ENCODE measurements at regions not wholly inside any gene's neighbourhood (a gene's known extent, or its start where the extent isn't known, plus 50 kb on each side); places are given as distances from the start of the nearest gene placed in this dataset.

GRCh38 chr5:57042524-57042931 lies 90.6 kb upstream of the MIER3 start:
- no peaks in the 10 kb centered on the region for H3K9me3 ChIP-seq (ENCODE audit: control insufficient read depth in 2 of 2, insufficient read depth in 1 of 2, low read depth in 1 of 2, low read length in 1 of 2)
- H3K27ac ChIP-seq (ENCODE audit: low read depth in 1 of 3, low read length in 2 of 3) = no peak overlapping the region
- no peak for DNase-seq
- no peaks in the 10 kb centered on the region for H3K27me3 ChIP-seq (ENCODE audit: control insufficient read depth in 3 of 3, insufficient read depth in 3 of 3, low read length in 3 of 3)
- H3K36me3 ChIP-seq (ENCODE audit: control insufficient read depth in 3 of 3, insufficient read depth in 2 of 3, low read depth in 1 of 3, low read length in 3 of 3) = no peaks in the 10 kb centered on the region
- FAIRE-seq = no peak
- H3K4me1 ChIP-seq (ENCODE audit: control insufficient read depth in 3 of 3, insufficient read depth in 2 of 3, low read depth in 1 of 3, low read length in 2 of 3) = no peaks in the 10 kb centered on the region
- 79 to 91% (median 82%) methylated on average over 3 of the region's 3 CpGs for WGBS, 3 donors
- H3K4me3 ChIP-seq (ENCODE audit: low read depth in 1 of 3, low read length in 3 of 3) = no peak overlapping the region

GRCh38 chr5:57054135-57054534 lies 102.2 kb upstream of the MIER3 start:
- FAIRE-seq = peak; percentile 10
- peaks cover 0 to 23% (median 7%) of the 10 kb centered on the region in 3 donors for H3K4me1 ChIP-seq (ENCODE audit: control insufficient read depth in 3 of 3, insufficient read depth in 2 of 3, low read depth in 1 of 3, low read length in 2 of 3)
- peaks cover 0 to 3% of the 10 kb centered on the region in 2 donors for H3K9me3 ChIP-seq (ENCODE audit: control insufficient read depth in 2 of 2, insufficient read depth in 1 of 2, low read depth in 1 of 2, low read length in 1 of 2)
- H3K27ac ChIP-seq (ENCODE audit: low read depth in 1 of 3, low read length in 2 of 3) = peak overlapping the region; percentile 59 to 74 (median 74)
- H3K36me3 ChIP-seq (ENCODE audit: control insufficient read depth in 3 of 3, insufficient read depth in 2 of 3, low read depth in 1 of 3, low read length in 3 of 3) = no peaks in the 10 kb centered on the region
- no peak overlapping the region for H3K4me3 ChIP-seq (ENCODE audit: low read depth in 1 of 3, low read length in 3 of 3)
- DNase-seq = peak in 1 of 2 donors; percentile 39
- no peaks in the 10 kb centered on the region for H3K27me3 ChIP-seq (ENCODE audit: control insufficient read depth in 3 of 3, insufficient read depth in 3 of 3, low read length in 3 of 3)

GRCh38 chr5:57054671-57055070 lies 102.7 kb upstream of the MIER3 start:
- no peaks in the 10 kb centered on the region for H3K36me3 ChIP-seq (ENCODE audit: control insufficient read depth in 3 of 3, insufficient read depth in 2 of 3, low read depth in 1 of 3, low read length in 3 of 3)
- WGBS, 3 donors = 11 to 65% (median 53%) methylated on average over 1 of the region's 1 CpG
- FAIRE-seq (no peak), DNase-seq (peak; percentile 85 to 97)
- H3K9me3 ChIP-seq (ENCODE audit: control insufficient read depth in 2 of 2, insufficient read depth in 1 of 2, low read depth in 1 of 2, low read length in 1 of 2) = peaks cover 0 to 3% of the 10 kb centered on the region in 2 donors
- no peaks in the 10 kb centered on the region for H3K27me3 ChIP-seq (ENCODE audit: control insufficient read depth in 3 of 3, insufficient read depth in 3 of 3, low read length in 3 of 3)
- H3K4me3 ChIP-seq (ENCODE audit: low read depth in 1 of 3, low read length in 3 of 3) = no peak overlapping the region
- H3K27ac ChIP-seq (ENCODE audit: low read depth in 1 of 3, low read length in 2 of 3) = peak overlapping the region; percentile 74 to 90 (median 81)
- H3K4me1 ChIP-seq (ENCODE audit: control insufficient read depth in 3 of 3, insufficient read depth in 2 of 3, low read depth in 1 of 3, low read length in 2 of 3) = peaks cover 0 to 23% (median 7%) of the 10 kb centered on the region in 3 donors

GRCh38 chr5:57055731-57056130 lies 103.8 kb upstream of the MIER3 start:
- Histone ChIP-seq H3K9me3 (ENCODE audit: control insufficient read depth in 2 of 2, insufficient read depth in 1 of 2, low read depth in 1 of 2, low read length in 1 of 2) (peaks cover 0 to 3% of the 10 kb centered on the region in 2 donors), H3K4me1 (ENCODE audit: control insufficient read depth in 3 of 3, insufficient read depth in 2 of 3, low read depth in 1 of 3, low read length in 2 of 3) (peaks cover 0 to 23% (median 7%) of the 10 kb centered on the region in 3 donors), H3K36me3 (ENCODE audit: control insufficient read depth in 3 of 3, insufficient read depth in 2 of 3, low read depth in 1 of 3, low read length in 3 of 3) (no peaks in the 10 kb centered on the region), H3K27ac (ENCODE audit: low read depth in 1 of 3, low read length in 2 of 3) (peak overlapping the region; percentile 74 to 90 (median 81)), H3K4me3 (ENCODE audit: low read depth in 1 of 3, low read length in 3 of 3) (no peak overlapping the region), H3K27me3 (ENCODE audit: control insufficient read depth in 3 of 3, insufficient read depth in 3 of 3, low read length in 3 of 3) (no peaks in the 10 kb centered on the region)
- peak; percentile 54 to 82 for DNase-seq
- WGBS, 3 donors = 12 to 47% (median 31%) methylated on average over 1 of the region's 1 CpG
- FAIRE-seq = no peak

- Histone ChIP-seq H3K27me3 (ENCODE audit: control insufficient read depth in 3 of 3, insufficient read depth in 3 of 3, low read length in 3 of 3) (no peaks in the 10 kb centered on the region), H3K36me3 (ENCODE audit: control insufficient read depth in 3 of 3, insufficient read depth in 2 of 3, low read depth in 1 of 3, low read length in 3 of 3) (no peaks in the 10 kb centered on the region), H3K4me3 (ENCODE audit: low read depth in 1 of 3, low read length in 3 of 3) (no peak overlapping the region), H3K4me1 (ENCODE audit: control insufficient read depth in 3 of 3, insufficient read depth in 2 of 3, low read depth in 1 of 3, low read length in 2 of 3) (no peaks in the 10 kb centered on the region), H3K27ac (ENCODE audit: low read depth in 1 of 3, low read length in 2 of 3) (no peak overlapping the region), H3K9me3 (ENCODE audit: control insufficient read depth in 2 of 2, insufficient read depth in 1 of 2, low read depth in 1 of 2, low read length in 1 of 2) (peaks cover 0 to 3% of the 10 kb centered on the region in 2 donors)
- 77 to 86% (median 82%) methylated on average over 2 of the region's 2 CpGs for WGBS, 3 donors
- no peak for DNase-seq
- FAIRE-seq = no peak
These were observed 110.1 kb upstream of the GPBP1 start for GRCh38 chr5:57063773-57064172.

- no peak for FAIRE-seq
These were observed 106.8 kb upstream of the GPBP1 start for GRCh38 chr5:57066924-57067596.

GRCh38 chr5:57067597-57067924 lies 106.3 kb upstream of the GPBP1 start:
- H3K27me3 ChIP-seq (ENCODE audit: control insufficient read depth in 3 of 3, insufficient read depth in 3 of 3, low read length in 3 of 3) = no peaks in the 10 kb centered on the region
- H3K36me3 ChIP-seq (ENCODE audit: control insufficient read depth in 3 of 3, insufficient read depth in 2 of 3, low read depth in 1 of 3, low read length in 3 of 3) = no peaks in the 10 kb centered on the region
- H3K4me1 ChIP-seq (ENCODE audit: control insufficient read depth in 3 of 3, insufficient read depth in 2 of 3, low read depth in 1 of 3, low read length in 2 of 3) = no peaks in the 10 kb centered on the region
- FAIRE-seq (no peak), DNase-seq (no peak)
- no peak overlapping the region for H3K27ac ChIP-seq (ENCODE audit: low read depth in 1 of 3, low read length in 2 of 3)
- no peak overlapping the region for H3K4me3 ChIP-seq (ENCODE audit: low read depth in 1 of 3, low read length in 3 of 3)
- H3K9me3 ChIP-seq (ENCODE audit: control insufficient read depth in 2 of 2, insufficient read depth in 1 of 2, low read depth in 1 of 2, low read length in 1 of 2) = peaks cover 0 to 12% of the 10 kb centered on the region in 2 donors

More at GRCh38 chr5:57066924-57067596, 106.8 kb upstream of the GPBP1 start:
- H3K9me3 ChIP-seq (ENCODE audit: control insufficient read depth in 2 of 2, insufficient read depth in 1 of 2, low read depth in 1 of 2, low read length in 1 of 2) = peaks cover 0 to 12% of the 10 kb centered on the region in 2 donors
- H3K36me3 ChIP-seq (ENCODE audit: control insufficient read depth in 3 of 3, insufficient read depth in 2 of 3, low read depth in 1 of 3, low read length in 3 of 3) = no peaks in the 10 kb centered on the region
- H3K27ac ChIP-seq (ENCODE audit: low read depth in 1 of 3, low read length in 2 of 3) = no peak overlapping the region
- no peak for DNase-seq
- H3K4me1 ChIP-seq (ENCODE audit: control insufficient read depth in 3 of 3, insufficient read depth in 2 of 3, low read depth in 1 of 3, low read length in 2 of 3) = no peaks in the 10 kb centered on the region
- 68 to 76% (median 68%) methylated on average over 6 of the region's 6 CpGs for WGBS, 3 donors
- no peaks in the 10 kb centered on the region for H3K27me3 ChIP-seq (ENCODE audit: control insufficient read depth in 3 of 3, insufficient read depth in 3 of 3, low read length in 3 of 3)
- no peak overlapping the region for H3K4me3 ChIP-seq (ENCODE audit: low read depth in 1 of 3, low read length in 3 of 3)

- H3K36me3 ChIP-seq (ENCODE audit: control insufficient read depth in 3 of 3, insufficient read depth in 2 of 3, low read depth in 1 of 3, low read length in 3 of 3) = no peaks in the 10 kb centered on the region
- H3K4me3 ChIP-seq (ENCODE audit: low read depth in 1 of 3, low read length in 3 of 3) = no peak overlapping the region
- WGBS, 3 donors = 73 to 84% (median 76%) methylated on average over 6 of the region's 6 CpGs
- peak; percentile 37 to 53 for DNase-seq
- H3K27me3 ChIP-seq (ENCODE audit: control insufficient read depth in 3 of 3, insufficient read depth in 3 of 3, low read length in 3 of 3) = no peaks in the 10 kb centered on the region
- H3K4me1 ChIP-seq (ENCODE audit: control insufficient read depth in 3 of 3, insufficient read depth in 2 of 3, low read depth in 1 of 3, low read length in 2 of 3) = no peaks in the 10 kb centered on the region
- FAIRE-seq = no peak
- H3K27ac ChIP-seq (ENCODE audit: low read depth in 1 of 3, low read length in 2 of 3) = no peak overlapping the region
- peaks cover 0 to 12% of the 10 kb centered on the region in 2 donors for H3K9me3 ChIP-seq (ENCODE audit: control insufficient read depth in 2 of 2, insufficient read depth in 1 of 2, low read depth in 1 of 2, low read length in 1 of 2)
These were observed 104.6 kb upstream of the GPBP1 start for GRCh38 chr5:57069115-57069835.
